IMR-90 (cell line): ENCODE measurements at regions not wholly inside any gene's neighbourhood (a gene's known extent, or its start where the extent isn't known, plus 50 kb on each side); places are given as distances from the start of the nearest gene placed in this dataset.

ENCODE experiments used
- ATAC-seq: fragments of 200-7000 bp; cut with Tn5 transposase; 2 replicates; pipeline ENCODE4 v1.9.1; 2020; ENCODE audit warnings: low read depth, mild to moderate bottlenecking, moderate library complexity
- BruUV-seq: library from RNA; stranded (reverse); fragments of 400-500 nt; replicated peaks from 2 replicates; lab custom pipeline; 2021; lab: Mats Ljungman, UMichigan
- CTCF ChIA-PET: fragments of 300-600 bp; formaldehyde crosslinking; extraction: SDS; loops from one replicate; lab custom pipeline; 2021; ENCODE audit warnings: antibody characterized with exemption; lab: Yijun Ruan, JAX
- POLR2A ChIA-PET: fragments of 300-600 bp; sonication (Branson Sonifier 250); formaldehyde crosslinking; loops from one replicate; lab custom pipeline; 2022; ENCODE audit warnings: antibody characterized with exemption; ENCODE audit not compliant: unreplicated experiment; lab: Charles Lee
- DNase-seq: peaks from one replicate; pipeline ENCODE4 v3.0.0; 2013
- H2AFZ ChIP-seq: replicated peaks from 2 replicates; pipeline ENCODE3; 2013; ENCODE audit warnings: low read length, mild to moderate bottlenecking; ENCODE audit not compliant: poor library complexity
- H2AK5ac ChIP-seq: 2 replicates; pipeline ENCODE4 v1.6.1; 2013; ENCODE audit warnings: low read depth, low read length, inconsistent platforms
- H2AK9ac ChIP-seq: replicated peaks from 2 replicates; pipeline ENCODE3; 2013; ENCODE audit warnings: mild to moderate bottlenecking, low read depth, low read length, moderate library complexity; ENCODE audit not compliant: poor library complexity
- H2BK120ac ChIP-seq: 2 replicates; pipeline ENCODE4 v1.6.1; 2013; ENCODE audit warnings: low read depth, low read length, inconsistent platforms
- H2BK15ac ChIP-seq: 3 replicates; pipeline ENCODE4 v1.6.1; 2013; ENCODE audit warnings: low read depth, low read length, inconsistent platforms
- H2BK20ac ChIP-seq: 2 replicates; pipeline ENCODE4 v1.6.1; 2013; ENCODE audit warnings: low read depth, mild to moderate bottlenecking, inconsistent platforms, low read length, moderate library complexity
- H2BK5ac ChIP-seq: 2 replicates; pipeline ENCODE4 v1.6.1; 2013; ENCODE audit warnings: mild to moderate bottlenecking, low read depth, low read length, inconsistent platforms; ENCODE audit not compliant: poor library complexity, severe bottlenecking
- H3K14ac ChIP-seq: replicated peaks from 2 replicates; pipeline ENCODE4 v1.6.1; 2013; ENCODE audit warnings: low read depth, low read length, inconsistent platforms
- H3K18ac ChIP-seq: 2 replicates; pipeline ENCODE4 v1.6.1; 2013; ENCODE audit warnings: low read depth, low read length, control low read depth
- H3K23ac ChIP-seq: 2 replicates; pipeline ENCODE4 v1.6.1; 2013; ENCODE audit warnings: low read depth, low read length, inconsistent platforms
- H3K27ac ChIP-seq: 2 replicates; pipeline ENCODE4 v1.5.1; 2013; ENCODE audit warnings: mild to moderate bottlenecking, control low read depth, low read length; ENCODE audit not compliant: insufficient read depth
- H3K27me3 ChIP-seq: 2 replicates; pipeline ENCODE4 v1.6.1; 2013; ENCODE audit warnings: low read length; ENCODE audit not compliant: control insufficient read depth, insufficient read depth
- H3K36me3 ChIP-seq: 2 replicates; pipeline ENCODE4 v1.6.1; 2013; ENCODE audit warnings: low read length, mixed read lengths; ENCODE audit not compliant: control insufficient read depth, insufficient read depth
- H3K4ac ChIP-seq: 2 replicates; pipeline ENCODE4 v1.6.1; 2013; ENCODE audit warnings: low read depth, low read length, inconsistent platforms
- H3K4me1 ChIP-seq: 2 replicates; pipeline ENCODE4 v1.6.1; 2013; ENCODE audit warnings: low read length, mixed read lengths; ENCODE audit not compliant: control insufficient read depth, insufficient read depth
- H3K4me2 ChIP-seq: 2 replicates; pipeline ENCODE4 v1.6.1; 2013; ENCODE audit warnings: low read depth, mild to moderate bottlenecking, control low read depth, low read length, moderate library complexity
- H3K4me3 ChIP-seq: 2 replicates; pipeline ENCODE4 v1.5.1; 2013; ENCODE audit warnings: low read depth, mild to moderate bottlenecking, control low read depth, low read length, moderate library complexity; ENCODE audit not compliant: insufficient read depth
- H3K56ac ChIP-seq: 2 replicates; pipeline ENCODE4 v1.6.1; 2013; ENCODE audit warnings: low read length, inconsistent platforms; ENCODE audit not compliant: insufficient read depth; ENCODE audit errors: extremely low read depth
- H3K79me1 ChIP-seq, 2 experiments: 2 replicates each; pipeline ENCODE4 v1.6.1; 2013; ENCODE audit warnings: low read length in 2 of 2, inconsistent platforms in 1 of 2, low read depth in 1 of 2
- H3K9ac ChIP-seq: 2 replicates; pipeline ENCODE4 v1.6.1; 2013; ENCODE audit warnings: low read depth, low read length, control low read depth
- H3K9me1 ChIP-seq: 2 replicates; pipeline ENCODE4 v1.6.1; 2013; ENCODE audit warnings: low read length, inconsistent platforms; ENCODE audit not compliant: insufficient read depth
- H3K9me3 ChIP-seq: 2 replicates; pipeline ENCODE4 v1.6.1; 2013; ENCODE audit warnings: low read length; ENCODE audit not compliant: control insufficient read depth, insufficient read depth
- H4K20me1 ChIP-seq: 2 replicates; pipeline ENCODE4 v1.6.1; 2013; ENCODE audit warnings: low read length, inconsistent platforms; ENCODE audit not compliant: insufficient read depth
- H4K5ac ChIP-seq: 2 replicates; pipeline ENCODE4 v1.6.1; 2013; ENCODE audit warnings: mild to moderate bottlenecking, low read depth, low read length, control low read depth
- H4K8ac ChIP-seq, 2 experiments: 2 replicates each; pipeline ENCODE4 v1.6.1; 2013; ENCODE audit warnings: low read depth in 2 of 2, low read length in 2 of 2, control low read depth in 1 of 2, inconsistent platforms in 1 of 2
- H4K91ac ChIP-seq: 2 replicates; pipeline ENCODE4 v1.6.1; 2013; ENCODE audit warnings: low read depth, low read length, inconsistent platforms; ENCODE audit not compliant: insufficient read depth
- MAZ ChIP-seq: IDR thresholded peaks from 2 replicates; pipeline ENCODE4 v1.6.1; 2012; ENCODE audit warnings: low read depth, mild to moderate bottlenecking, low read length, improper control_type of control experiment, moderate library complexity, borderline replicate concordance
- MXI1 ChIP-seq: IDR thresholded peaks from 2 replicates; pipeline ENCODE4 v1.6.1; 2012; ENCODE audit warnings: low read depth, mild to moderate bottlenecking, low read length, moderate library complexity, borderline replicate concordance
- WGBS, 2 experiments: methylation state at CpG; one replicate each; pipeline versions ENCODE4 v1.1.5 to v1.1.7; 2013; ENCODE audit warnings: missing lambda C conversion rate in 2 of 2; ENCODE audit not compliant: insufficient read length in 1 of 2; ENCODE audit errors: extremely low coverage in 2 of 2; 5-methylcytosine and 5-hydroxymethylcytosine counted together
- dilution Hi-C: fragments of 300-500 bp; cut with HindIII; formaldehyde crosslinking; loops from one replicate; pipeline ENCODE4 v1.14.3; 2018; ENCODE audit warnings: low sequenced_read_pairs; ENCODE audit not compliant: unreplicated experiment
- in situ Hi-C: fragments of 300-500 bp; cut with MboI; formaldehyde crosslinking; loops from 3 replicates; pipeline ENCODE4 v1.14.3; 2019; ENCODE audit warnings: low sequenced_read_pairs, inconsistent platforms, mixed read lengths
- intact Hi-C: fragments of 100-400 bp; cut with micrococcal nuclease; formaldehyde crosslinking; loops from 2 replicates; pipeline ENCODE4 v1.10.0; 2022
- TF ChIP-seq, protein P1 (sequence below): conservative IDR thresholded peaks from 2 replicates; pipeline ENCODE4 v1.5.1; 2012; ENCODE audit warnings: mild to moderate bottlenecking, low read depth, low read length, improper control_type of control experiment
- TF ChIP-seq, protein P2 (sequence below): fragments of 150-350 bp; IDR thresholded peaks from 2 replicates; pipeline ENCODE4 v1.6.1; 2016; ENCODE audit warnings: low read depth, mild to moderate bottlenecking, low read length, moderate library complexity, borderline replicate concordance

DNA sequence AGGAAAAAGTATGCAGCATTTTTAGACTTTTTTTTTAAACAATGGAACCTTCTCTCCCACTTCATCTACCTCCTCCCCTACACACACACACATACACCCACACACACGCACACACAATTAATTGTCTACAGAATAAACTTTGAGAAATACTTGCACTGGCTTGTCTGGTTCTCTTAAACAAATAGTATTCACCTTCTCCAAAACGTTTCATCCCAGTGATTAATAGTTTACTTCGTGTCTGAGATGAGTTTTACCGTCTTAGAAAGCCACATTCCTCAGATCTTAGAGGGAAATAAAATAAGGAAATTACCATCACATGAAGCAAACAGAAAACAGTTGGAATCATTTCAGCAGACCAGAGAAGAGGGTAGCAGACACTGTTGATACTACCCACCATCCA is 570.6 kb upstream of the CLINT1 start:
- POLR2A ChIA-PET: no interaction called here

More for the DNA sequence above, 570.6 kb upstream of the CLINT1 start:
- Histone ChIP-seq H3K27me3 (peaks cover 2% of the 10 kb centered on the region; the same call in 1 of the 2 replicates), H3K9me1 (no peaks in the 10 kb centered on the region), H2BK120ac (no peak overlapping the region), H3K79me1 (no peaks in the 10 kb centered on the region), H3K4ac (no peak overlapping the region), H3K18ac (no peak overlapping the region), H2AFZ (no peak overlapping the region), H2AK5ac (no peak overlapping the region), H4K8ac (no peak overlapping the region), H2BK5ac (no peak overlapping the region), H4K20me1 (no peaks in the 10 kb centered on the region), H2AK9ac (no peak overlapping the region), H3K36me3 (no peaks in the 10 kb centered on the region), H2BK15ac (no peak overlapping the region), H3K4me1 (no peaks in the 10 kb centered on the region), H3K23ac (no peak overlapping the region), H4K91ac (no peak overlapping the region), H3K4me3 (no peak overlapping the region), H3K56ac (no peak overlapping the region), H3K14ac (no peak overlapping the region), H3K27ac (no peak overlapping the region), H4K5ac (no peak overlapping the region), H2BK20ac (no peak overlapping the region), H3K9me3 (no peaks in the 10 kb centered on the region), H3K4me2 (no peak overlapping the region), H3K9ac (no peak overlapping the region)
- no peak for TF ChIP-seq MXI1
- no peak for TF ChIP-seq MAZ
- TF ChIP-seq, protein P1, sequence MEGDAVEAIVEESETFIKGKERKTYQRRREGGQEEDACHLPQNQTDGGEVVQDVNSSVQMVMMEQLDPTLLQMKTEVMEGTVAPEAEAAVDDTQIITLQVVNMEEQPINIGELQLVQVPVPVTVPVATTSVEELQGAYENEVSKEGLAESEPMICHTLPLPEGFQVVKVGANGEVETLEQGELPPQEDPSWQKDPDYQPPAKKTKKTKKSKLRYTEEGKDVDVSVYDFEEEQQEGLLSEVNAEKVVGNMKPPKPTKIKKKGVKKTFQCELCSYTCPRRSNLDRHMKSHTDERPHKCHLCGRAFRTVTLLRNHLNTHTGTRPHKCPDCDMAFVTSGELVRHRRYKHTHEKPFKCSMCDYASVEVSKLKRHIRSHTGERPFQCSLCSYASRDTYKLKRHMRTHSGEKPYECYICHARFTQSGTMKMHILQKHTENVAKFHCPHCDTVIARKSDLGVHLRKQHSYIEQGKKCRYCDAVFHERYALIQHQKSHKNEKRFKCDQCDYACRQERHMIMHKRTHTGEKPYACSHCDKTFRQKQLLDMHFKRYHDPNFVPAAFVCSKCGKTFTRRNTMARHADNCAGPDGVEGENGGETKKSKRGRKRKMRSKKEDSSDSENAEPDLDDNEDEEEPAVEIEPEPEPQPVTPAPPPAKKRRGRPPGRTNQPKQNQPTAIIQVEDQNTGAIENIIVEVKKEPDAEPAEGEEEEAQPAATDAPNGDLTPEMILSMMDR: no peak
- TF ChIP-seq, protein P2, sequence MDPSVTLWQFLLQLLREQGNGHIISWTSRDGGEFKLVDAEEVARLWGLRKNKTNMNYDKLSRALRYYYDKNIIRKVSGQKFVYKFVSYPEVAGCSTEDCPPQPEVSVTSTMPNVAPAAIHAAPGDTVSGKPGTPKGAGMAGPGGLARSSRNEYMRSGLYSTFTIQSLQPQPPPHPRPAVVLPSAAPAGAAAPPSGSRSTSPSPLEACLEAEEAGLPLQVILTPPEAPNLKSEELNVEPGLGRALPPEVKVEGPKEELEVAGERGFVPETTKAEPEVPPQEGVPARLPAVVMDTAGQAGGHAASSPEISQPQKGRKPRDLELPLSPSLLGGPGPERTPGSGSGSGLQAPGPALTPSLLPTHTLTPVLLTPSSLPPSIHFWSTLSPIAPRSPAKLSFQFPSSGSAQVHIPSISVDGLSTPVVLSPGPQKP: no peak
- no TSS peak for BruUV-seq
- in situ Hi-C loops: no loop called here
- 100% methylated on average over 1 of the region's 4 CpGs; no CpG with 5 or more reads in 1 of the 2 experiments for WGBS, 2 experiments
- DNase-seq (no peak), ATAC-seq (no peak)
- intact Hi-C loops: no loop called here
- CTCF ChIA-PET: no interaction called here
- dilution Hi-C loops: no loop called here
